Stimulated activated naive B cell treated with anti-CD40 and anti-IgM and Interleukin-4, amounts not matched to agents 10 μg/mL and 1 μg/mL and 100 μg/mL, for 72 hours (primary cell): ENCODE measurements at regions not wholly inside any gene's neighbourhood (a gene's known extent, or its start where the extent isn't known, plus 50 kb on each side); places are given as distances from the start of the nearest gene placed in this dataset.

Experiments
- ATAC-seq, 2 donors: fragments of 150-1000 bp; cut with Tn5 transposase; replicated peaks; 2 replicates each; pipeline ENCODE4 v1.10.0; 2021; ENCODE audit warnings: moderate library complexity in 1 of 2
- DNase-seq: peaks from one replicate; pipeline ENCODE4 v3.0.0; 2021
- H3K27ac Mint-ChIP-seq: one replicate; pipeline ENCODE4 v1.8.0; 2022; ENCODE audit warnings: mild to moderate bottlenecking, mixed read lengths
- H3K27me3 Mint-ChIP-seq, 2 donors: one replicate each; pipeline ENCODE4 v1.8.0; 2022; ENCODE audit warnings: mixed read lengths in 2 of 2
- H3K36me3 Mint-ChIP-seq, 2 donors: one replicate each; pipeline ENCODE4 v1.8.0; 2022; ENCODE audit warnings: mixed read lengths in 2 of 2, mild to moderate bottlenecking in 1 of 2
- H3K4me1 Mint-ChIP-seq, 2 donors: one replicate each; pipeline ENCODE4 v1.8.0; 2022; ENCODE audit warnings: mixed read lengths in 2 of 2, mild to moderate bottlenecking in 1 of 2
- H3K4me3 Mint-ChIP-seq, 2 donors: one replicate each; pipeline ENCODE4 v1.8.0; 2022; ENCODE audit warnings: mild to moderate bottlenecking in 2 of 2, mixed read lengths in 2 of 2, moderate library complexity in 1 of 2
- H3K9me3 Mint-ChIP-seq, 2 donors: one replicate each; pipeline ENCODE4 v1.8.0; 2022; ENCODE audit warnings: mixed read lengths in 2 of 2, mild to moderate bottlenecking in 1 of 2

- Mint-ChIP-seq H3K4me3 (no peak overlapping the region), H3K27me3 (no peaks in the 10 kb centered on the region), H3K27ac (no peak overlapping the region), H3K9me3 (peaks cover 0 to 3% of the 10 kb centered on the region in 2 donors), H3K36me3 (no peaks in the 10 kb centered on the region), H3K4me1 (no peaks in the 10 kb centered on the region)
- ATAC-seq, result no peak
- no peak for DNase-seq
Observed at GRCh38 chr9:84480071-84480470, 139.5 kb upstream of the SLC28A3 start.

- no peak for DNase-seq
- H3K4me1 Mint-ChIP-seq, result no peaks in the 10 kb centered on the region
Observed at GRCh38 chr9:84481231-84481630, 140.7 kb upstream of the SLC28A3 start.

GRCh38 chr9:84481636-84482218 lies 141.2 kb upstream of the SLC28A3 start:
- DNase-seq (no peak), ATAC-seq (no peak)
- H3K27me3 Mint-ChIP-seq, result peaks cover 0 to 5% of the 10 kb centered on the region in 2 donors
- H3K4me1 Mint-ChIP-seq, result no peaks in the 10 kb centered on the region
- no peak overlapping the region for H3K27ac Mint-ChIP-seq
- H3K9me3 Mint-ChIP-seq, result peaks cover 2 to 3% of the 10 kb centered on the region in 2 donors
- H3K4me3 Mint-ChIP-seq, result no peak overlapping the region
- no peaks in the 10 kb centered on the region for H3K36me3 Mint-ChIP-seq

More at GRCh38 chr9:84481231-84481630, 140.7 kb upstream of the SLC28A3 start:
- Mint-ChIP-seq H3K4me3 (no peak overlapping the region), H3K27ac (no peak overlapping the region), H3K9me3 (peaks cover 3% of the 10 kb centered on the region in 2 donors), H3K27me3 (peaks cover 0 to 5% of the 10 kb centered on the region in 2 donors), H3K36me3 (no peaks in the 10 kb centered on the region)
- no peak for ATAC-seq

- no peaks in the 10 kb centered on the region for H3K36me3 Mint-ChIP-seq
- peaks cover 0 to 3% of the 10 kb centered on the region in 2 donors for H3K9me3 Mint-ChIP-seq
- ATAC-seq (no peak), DNase-seq (no peak)
- H3K27me3 Mint-ChIP-seq, result peaks cover 0 to 5% of the 10 kb centered on the region in 2 donors
- no peak overlapping the region for H3K27ac Mint-ChIP-seq
- no peak overlapping the region for H3K4me3 Mint-ChIP-seq
- H3K4me1 Mint-ChIP-seq, result no peaks in the 10 kb centered on the region
Observed at GRCh38 chr9:84482607-84483006, 142.0 kb upstream of the SLC28A3 start.

GRCh38 chr9:84484172-84484571 lies 143.6 kb upstream of the SLC28A3 start:
- Mint-ChIP-seq H3K27ac (no peak overlapping the region), H3K4me1 (no peaks in the 10 kb centered on the region), H3K9me3 (peaks cover 0 to 3% of the 10 kb centered on the region in 2 donors), H3K36me3 (no peaks in the 10 kb centered on the region), H3K4me3 (no peak overlapping the region), H3K27me3 (peaks cover 3 to 5% of the 10 kb centered on the region in 2 donors)
- no peak for ATAC-seq
- no peak for DNase-seq

- H3K9me3 Mint-ChIP-seq, result peaks cover 0 to 3% of the 10 kb centered on the region in 2 donors
- DNase-seq, result no peak
- ATAC-seq, result no peak
- H3K36me3 Mint-ChIP-seq, result no peaks in the 10 kb centered on the region
- no peaks in the 10 kb centered on the region for H3K4me1 Mint-ChIP-seq
- no peak overlapping the region for H3K27ac Mint-ChIP-seq
- peaks cover 5 to 6% of the 10 kb centered on the region in 2 donors for H3K27me3 Mint-ChIP-seq
- no peak overlapping the region for H3K4me3 Mint-ChIP-seq
Observed at GRCh38 chr9:84485539-84485938, 145.0 kb upstream of the SLC28A3 start.

- peaks cover 5 to 6% of the 10 kb centered on the region in 2 donors for H3K27me3 Mint-ChIP-seq
- no peaks in the 10 kb centered on the region for H3K4me1 Mint-ChIP-seq
- no peak for ATAC-seq
- DNase-seq, result no peak
- H3K9me3 Mint-ChIP-seq, result peaks cover 0 to 3% of the 10 kb centered on the region in 2 donors
- no peak overlapping the region for H3K27ac Mint-ChIP-seq
- no peak overlapping the region for H3K4me3 Mint-ChIP-seq
- H3K36me3 Mint-ChIP-seq, result no peaks in the 10 kb centered on the region
Observed at GRCh38 chr9:84486663-84487062, 146.1 kb upstream of the SLC28A3 start.

- DNase-seq, result no peak
- Mint-ChIP-seq H3K9me3 (peaks cover 0 to 3% of the 10 kb centered on the region in 2 donors), H3K4me3 (no peak overlapping the region), H3K4me1 (no peaks in the 10 kb centered on the region), H3K27me3 (peaks cover 5 to 9% of the 10 kb centered on the region in 2 donors), H3K36me3 (no peaks in the 10 kb centered on the region), H3K27ac (no peak overlapping the region)
- no peak for ATAC-seq
Observed at GRCh38 chr9:84490206-84490841, 149.8 kb upstream of the SLC28A3 start.

GRCh38 chr9:84490842-84491325 lies 150.3 kb upstream of the SLC28A3 start:
- H3K27ac Mint-ChIP-seq, result no peak overlapping the region

GRCh38 chr9:84492366-84493159 lies 152.0 kb upstream of the SLC28A3 start:
- ATAC-seq (no peak), DNase-seq (no peak)
- Mint-ChIP-seq H3K4me3 (no peak overlapping the region), H3K4me1 (no peaks in the 10 kb centered on the region), H3K27me3 (peaks cover 0 to 9% of the 10 kb centered on the region in 2 donors), H3K36me3 (no peaks in the 10 kb centered on the region), H3K27ac (no peak overlapping the region), H3K9me3 (no peaks in the 10 kb centered on the region)

More at GRCh38 chr9:84490842-84491325, 150.3 kb upstream of the SLC28A3 start:
- ATAC-seq (no peak), DNase-seq (no peak)
- Mint-ChIP-seq H3K36me3 (no peaks in the 10 kb centered on the region), H3K27me3 (peaks cover 2 to 9% of the 10 kb centered on the region in 2 donors), H3K4me1 (no peaks in the 10 kb centered on the region), H3K9me3 (peaks cover 0 to 1% of the 10 kb centered on the region in 2 donors), H3K4me3 (no peak overlapping the region)

- no peaks in the 10 kb centered on the region for H3K4me1 Mint-ChIP-seq
- no peak overlapping the region for H3K27ac Mint-ChIP-seq
- no peak for ATAC-seq
- H3K27me3 Mint-ChIP-seq, result peaks cover 0 to 9% of the 10 kb centered on the region in 2 donors
- no peaks in the 10 kb centered on the region for H3K36me3 Mint-ChIP-seq
- DNase-seq, result no peak
- no peaks in the 10 kb centered on the region for H3K9me3 Mint-ChIP-seq
- H3K4me3 Mint-ChIP-seq, result no peak overlapping the region
Observed at GRCh38 chr9:84493284-84493947, 152.9 kb upstream of the SLC28A3 start.

GRCh38 chr9:84499969-84500582 lies 159.5 kb upstream of the SLC28A3 start:
- Mint-ChIP-seq H3K27me3 (no peaks in the 10 kb centered on the region), H3K27ac (no peak overlapping the region), H3K4me3 (no peak overlapping the region), H3K9me3 (peaks cover 0 to 4% of the 10 kb centered on the region in 2 donors), H3K36me3 (no peaks in the 10 kb centered on the region), H3K4me1 (no peaks in the 10 kb centered on the region)
- DNase-seq, result no peak
- ATAC-seq, result peak; percentile 33 to 43

GRCh38 chr9:84500826-84501225 lies 160.3 kb upstream of the SLC28A3 start:
- H3K4me3 Mint-ChIP-seq, result no peak overlapping the region
- H3K27ac Mint-ChIP-seq, result no peak overlapping the region
- DNase-seq (no peak), ATAC-seq (no peak)
- H3K36me3 Mint-ChIP-seq, result no peaks in the 10 kb centered on the region
- peaks cover 0 to 5% of the 10 kb centered on the region in 2 donors for H3K9me3 Mint-ChIP-seq
- H3K4me1 Mint-ChIP-seq, result no peaks in the 10 kb centered on the region
- no peaks in the 10 kb centered on the region for H3K27me3 Mint-ChIP-seq

GRCh38 chr9:84501587-84501986 lies 161.0 kb upstream of the SLC28A3 start:
- Mint-ChIP-seq H3K27ac (no peak overlapping the region), H3K4me3 (no peak overlapping the region), H3K27me3 (no peaks in the 10 kb centered on the region), H3K9me3 (peaks cover 0 to 8% of the 10 kb centered on the region in 2 donors), H3K4me1 (no peaks in the 10 kb centered on the region), H3K36me3 (no peaks in the 10 kb centered on the region)
- ATAC-seq (no peak), DNase-seq (no peak)
